Smooth muscle cell (in vitro differentiated cells): ENCODE measurements at regions not wholly inside any gene's neighbourhood (a gene's known extent, or its start where the extent isn't known, plus 50 kb on each side); places are given as distances from the start of the nearest gene placed in this dataset.

Experiments used
- DNase-seq: peaks from one replicate; lab custom pipeline; 2025; ENCODE audit not compliant: unreplicated experiment; lab: John Stamatoyannopoulos, UW
- H2AFZ ChIP-seq: fragments of 200-600 bp; sonication (generic); 2 replicates; pipeline ENCODE4 v1.6.0; 2016; ENCODE audit warnings: antibody characterized with exemption, low read depth, mild to moderate bottlenecking
- H3F3A ChIP-seq: fragments of 200-600 bp; sonication (generic); 2 replicates; pipeline ENCODE4 v1.6.0; 2017; ENCODE audit warnings: antibody characterized with exemption, low read depth
- H3K27ac ChIP-seq: fragments of 200-600 bp; sonication (generic); 2 replicates; pipeline ENCODE4 v1.5.1; 2016; ENCODE audit warnings: low read depth, mild to moderate bottlenecking
- H3K27me3 ChIP-seq: fragments of 200-600 bp; sonication (generic); 2 replicates; pipeline ENCODE4 v1.6.1; 2016; ENCODE audit warnings: low read depth, mild to moderate bottlenecking
- H3K36me3 ChIP-seq: fragments of 200-600 bp; sonication (generic); 2 replicates; pipeline ENCODE4 v1.5.1; 2016; ENCODE audit warnings: low read depth
- H3K4me1 ChIP-seq: fragments of 200-600 bp; sonication (generic); 2 replicates; pipeline ENCODE4 v1.5.1; 2016; ENCODE audit warnings: low read depth
- H3K4me2 ChIP-seq: fragments of 200-600 bp; sonication (generic); 2 replicates; pipeline ENCODE4 v1.6.0; 2016; ENCODE audit warnings: mild to moderate bottlenecking
- H3K4me3 ChIP-seq: fragments of 200-600 bp; sonication (generic); 2 replicates; pipeline ENCODE4 v1.5.1; 2016; ENCODE audit warnings: mild to moderate bottlenecking
- H3K79me2 ChIP-seq: fragments of 200-600 bp; sonication (generic); 2 replicates; pipeline ENCODE4 v1.6.0; 2016; ENCODE audit warnings: low read depth, mild to moderate bottlenecking
- H3K9ac ChIP-seq: fragments of 200-600 bp; sonication (generic); 2 replicates; pipeline ENCODE4 v1.6.0; 2016; ENCODE audit warnings: low read depth
- H3K9me3 ChIP-seq: fragments of 200-600 bp; sonication (generic); replicated peaks from 2 replicates; pipeline ENCODE4 v1.5.1; 2016; ENCODE audit warnings: low read depth
- H4K20me1 ChIP-seq: fragments of 200-600 bp; sonication (generic); 2 replicates; pipeline ENCODE4 v1.6.0; 2016; ENCODE audit warnings: low read depth
- WGBS: methylation state at CpG from one replicate; pipeline ENCODE4 v1.1.7; 2016; ENCODE audit warnings: low lambda C conversion rate; 5-methylcytosine and 5-hydroxymethylcytosine counted together
- TF ChIP-seq, protein P1 (sequence below): fragments of 200-600 bp; sonication (generic); IDR thresholded peaks from 2 replicates; pipeline ENCODE4 v1.5.1; 2017; ENCODE audit warnings: borderline replicate concordance, mild to moderate bottlenecking, antibody characterized with exemption; ENCODE audit not compliant: insufficient read depth, poor library complexity, severe bottlenecking

DNA sequence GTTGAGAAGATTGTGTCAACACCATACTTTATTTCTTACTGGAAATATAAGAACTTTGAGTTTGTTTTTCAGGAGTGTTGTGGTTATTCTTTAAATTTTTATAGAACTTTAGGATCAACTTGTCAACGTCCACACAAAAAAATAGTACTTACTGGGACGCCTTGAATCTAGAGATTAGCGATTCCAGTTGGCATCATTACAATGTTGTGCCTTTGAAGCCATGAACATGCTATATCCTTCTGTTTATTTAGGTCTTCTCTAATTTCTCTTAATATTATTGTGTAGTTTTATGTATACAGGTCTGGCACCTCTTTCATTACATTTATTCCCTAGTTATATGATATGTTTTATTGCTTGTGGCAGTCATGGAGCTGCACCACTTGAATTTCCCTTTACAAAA is 320.8 kb upstream of the CCDC196 start:
- no peaks in the 10 kb centered on the region for H3K79me2 ChIP-seq
- no peaks in the 10 kb centered on the region for H3F3A ChIP-seq
- H2AFZ ChIP-seq = no peak overlapping the region
- no peaks in the 10 kb centered on the region for H3K4me1 ChIP-seq
- no peaks in the 10 kb centered on the region for H3K9me3 ChIP-seq
- H3K4me2 ChIP-seq = no peak overlapping the region
- no peaks in the 10 kb centered on the region for H3K36me3 ChIP-seq
- TF ChIP-seq, protein P1, sequence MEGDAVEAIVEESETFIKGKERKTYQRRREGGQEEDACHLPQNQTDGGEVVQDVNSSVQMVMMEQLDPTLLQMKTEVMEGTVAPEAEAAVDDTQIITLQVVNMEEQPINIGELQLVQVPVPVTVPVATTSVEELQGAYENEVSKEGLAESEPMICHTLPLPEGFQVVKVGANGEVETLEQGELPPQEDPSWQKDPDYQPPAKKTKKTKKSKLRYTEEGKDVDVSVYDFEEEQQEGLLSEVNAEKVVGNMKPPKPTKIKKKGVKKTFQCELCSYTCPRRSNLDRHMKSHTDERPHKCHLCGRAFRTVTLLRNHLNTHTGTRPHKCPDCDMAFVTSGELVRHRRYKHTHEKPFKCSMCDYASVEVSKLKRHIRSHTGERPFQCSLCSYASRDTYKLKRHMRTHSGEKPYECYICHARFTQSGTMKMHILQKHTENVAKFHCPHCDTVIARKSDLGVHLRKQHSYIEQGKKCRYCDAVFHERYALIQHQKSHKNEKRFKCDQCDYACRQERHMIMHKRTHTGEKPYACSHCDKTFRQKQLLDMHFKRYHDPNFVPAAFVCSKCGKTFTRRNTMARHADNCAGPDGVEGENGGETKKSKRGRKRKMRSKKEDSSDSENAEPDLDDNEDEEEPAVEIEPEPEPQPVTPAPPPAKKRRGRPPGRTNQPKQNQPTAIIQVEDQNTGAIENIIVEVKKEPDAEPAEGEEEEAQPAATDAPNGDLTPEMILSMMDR = no peak
- H4K20me1 ChIP-seq = no peaks in the 10 kb centered on the region
- 82% methylated on average over 3 of the region's 3 CpGs for WGBS
- no peak overlapping the region for H3K4me3 ChIP-seq
- no peak for DNase-seq
- no peaks in the 10 kb centered on the region for H3K27me3 ChIP-seq
- H3K9ac ChIP-seq = no peak overlapping the region
- H3K27ac ChIP-seq = no peak overlapping the region

DNA sequence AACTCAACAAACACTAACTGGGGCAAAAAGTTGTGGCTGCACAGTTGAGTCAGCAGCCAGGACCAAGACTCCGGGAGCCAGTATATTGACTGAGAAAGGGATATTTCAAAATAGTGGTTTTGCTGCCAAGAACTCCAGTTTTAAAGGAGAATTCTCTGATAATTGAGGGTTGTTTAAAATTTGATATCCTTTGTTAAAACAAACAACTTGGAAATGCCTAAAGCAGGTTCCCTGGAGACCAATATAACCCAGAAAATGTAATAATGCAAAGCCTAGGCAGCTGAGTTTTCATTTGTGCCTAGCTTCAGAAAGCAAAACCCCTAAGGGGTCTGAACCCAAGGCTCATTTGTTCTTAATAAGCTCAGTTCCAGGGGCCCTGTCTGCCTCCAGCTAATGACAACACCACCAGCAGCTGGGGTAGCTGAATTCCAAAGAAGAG is 311.7 kb upstream of the CCDC196 start:
- WGBS = 38% methylated on average over 1 of the region's 1 CpG
- no peak for DNase-seq
- H3K9ac ChIP-seq = no peak overlapping the region

DNA sequence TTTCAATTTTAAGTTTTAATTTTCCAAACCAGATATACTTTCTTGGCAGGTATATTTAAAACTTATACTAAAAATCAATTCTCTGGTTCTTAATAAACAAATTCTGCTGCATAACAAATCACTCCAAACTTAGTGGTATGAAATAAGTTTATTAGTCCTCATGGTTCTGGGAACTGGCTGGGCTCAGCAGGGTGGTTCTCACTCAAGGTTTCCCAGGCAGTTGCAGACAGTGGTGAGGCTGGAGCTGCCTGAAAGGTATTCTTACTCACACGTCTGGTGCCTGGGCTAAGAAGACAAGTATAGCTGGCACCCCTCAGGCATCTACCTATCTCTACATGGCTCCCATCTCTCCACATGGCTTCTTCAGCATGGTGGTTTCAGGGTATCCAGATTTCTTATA is 308.2 kb upstream of the CCDC196 start:
- no peak overlapping the region for H2AFZ ChIP-seq
- WGBS = 65% methylated on average over 1 of the region's 1 CpG
- no peak overlapping the region for H3K9ac ChIP-seq
- H3K4me2 ChIP-seq = no peak overlapping the region
- H3K4me1 ChIP-seq = peaks cover 10% of the 10 kb centered on the region
- no peaks in the 10 kb centered on the region for H3K36me3 ChIP-seq
- no peaks in the 10 kb centered on the region for H3K27me3 ChIP-seq
- TF ChIP-seq, protein P1 = no peak
- H3K27ac ChIP-seq = no peak overlapping the region
- no peak for DNase-seq
- H3K79me2 ChIP-seq = no peaks in the 10 kb centered on the region
- H3K9me3 ChIP-seq = no peaks in the 10 kb centered on the region
- H3K4me3 ChIP-seq = no peak overlapping the region
- H3F3A ChIP-seq = no peaks in the 10 kb centered on the region
- H4K20me1 ChIP-seq = no peaks in the 10 kb centered on the region

More for the DNA sequence above, 311.7 kb upstream of the CCDC196 start:
- no peaks in the 10 kb centered on the region for H3K79me2 ChIP-seq
- H3F3A ChIP-seq = no peaks in the 10 kb centered on the region
- H3K36me3 ChIP-seq = no peaks in the 10 kb centered on the region
- no peaks in the 10 kb centered on the region for H3K9me3 ChIP-seq
- H3K27ac ChIP-seq = no peak overlapping the region
- no peaks in the 10 kb centered on the region for H4K20me1 ChIP-seq
- no peak overlapping the region for H3K4me2 ChIP-seq
- no peaks in the 10 kb centered on the region for H3K27me3 ChIP-seq
- H3K4me3 ChIP-seq = no peak overlapping the region
- TF ChIP-seq, protein P1 = no peak
- H3K4me1 ChIP-seq = peaks cover 10% of the 10 kb centered on the region
- H2AFZ ChIP-seq = no peak overlapping the region

DNA sequence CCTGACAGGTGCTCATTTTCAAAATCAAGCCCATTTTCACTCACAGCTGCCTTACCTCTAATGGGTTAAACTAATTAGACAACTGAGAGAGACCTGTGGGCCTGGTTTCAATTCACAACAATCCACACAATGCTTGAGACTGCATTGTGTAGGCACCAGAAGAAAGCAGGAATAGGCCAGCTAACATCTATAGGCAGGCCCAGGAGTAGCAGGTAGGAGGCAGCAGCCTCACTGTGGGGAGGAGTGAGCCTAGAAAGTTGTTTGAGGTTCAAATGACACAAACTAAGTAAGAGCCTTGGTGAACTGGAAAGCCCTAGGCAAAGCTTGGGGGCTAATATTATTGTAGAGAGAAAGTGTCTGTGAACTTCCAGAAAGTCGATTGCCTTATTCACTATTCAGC is 289.5 kb upstream of the CCDC196 start:
- H3K9me3 ChIP-seq = no peaks in the 10 kb centered on the region
- no peak overlapping the region for H3K4me2 ChIP-seq
- H3K9ac ChIP-seq = no peak overlapping the region
- H2AFZ ChIP-seq = no peak overlapping the region
- WGBS = 87% methylated on average over 1 of the region's 1 CpG
- H3K79me2 ChIP-seq = no peaks in the 10 kb centered on the region
- H3K4me1 ChIP-seq = no peaks in the 10 kb centered on the region
- H3F3A ChIP-seq = no peaks in the 10 kb centered on the region
- H3K4me3 ChIP-seq = no peak overlapping the region
- no peak overlapping the region for H3K27ac ChIP-seq
- TF ChIP-seq, protein P1 = no peak
- no peaks in the 10 kb centered on the region for H4K20me1 ChIP-seq
- no peak for DNase-seq
- H3K36me3 ChIP-seq = no peaks in the 10 kb centered on the region
- no peaks in the 10 kb centered on the region for H3K27me3 ChIP-seq
